ENCODE measurements at regions not wholly inside any gene's neighbourhood (a gene's known extent, or its start where the extent isn't known, plus 50 kb on each side); places are given as distances from the start of the nearest gene placed in this dataset.

- no peaks in the 10 kb centered on the region for H3K9me3 ChIP-seq (ENCODE audit: control insufficient read depth, low read depth, low read length)
- H2BK120ac ChIP-seq (ENCODE audit: low read depth, low read length, poor library complexity, severe bottlenecking), result no peak overlapping the region
- no peaks in the 10 kb centered on the region for H4K20me1 ChIP-seq (ENCODE audit: control insufficient read depth, insufficient read depth, insufficient read length)
- H3K9me3 Mint-ChIP-seq, result no peaks in the 10 kb centered on the region; a peak in 2 of 5 replicates
- H2BK12ac ChIP-seq (ENCODE audit: insufficient read length, low read depth, low read length), result no peak overlapping the region
- H4K5ac ChIP-seq (ENCODE audit: insufficient read length, low read depth, low read length), result no peak overlapping the region
- peaks cover 0 to 7% (median 3%) of the 10 kb centered on the region in 3 experiments; a peak in 2 of 7 replicates for H3K36me3 Mint-ChIP-seq (ENCODE audit: insufficient read depth in 1 of 3, low read depth in 3 of 3)
- H3K4me3 Mint-ChIP-seq, result no peak overlapping the region
- H3K14ac ChIP-seq (ENCODE audit: insufficient read depth, low read length), result no peak overlapping the region
- no peaks in the 10 kb centered on the region for H3K4me1 Mint-ChIP-seq
- no peak overlapping the region for H4K8ac ChIP-seq (replicated peaks; ENCODE audit: insufficient read length, low read depth, low read length)
- no peak overlapping the region for H2AK5ac ChIP-seq (ENCODE audit: insufficient read length, low read length)
- H2BK5ac ChIP-seq (ENCODE audit: insufficient read length, low read length), result no peak overlapping the region
- no peak overlapping the region for H3K9ac ChIP-seq (ENCODE audit: extremely low read depth, insufficient read length, low read length)
- no CpG with 5 or more reads among the region's 6 CpGs for WGBS (ENCODE audit: extremely low coverage, insufficient read length, low lambda C conversion rate)
- no peak overlapping the region for H3K4ac ChIP-seq (ENCODE audit: low read depth, low read length)
- H3K27me3 Mint-ChIP-seq (ENCODE audit: low read depth), result no peaks in the 10 kb centered on the region
- H3K23ac ChIP-seq (ENCODE audit: insufficient read length, low read depth, low read length), result no peak overlapping the region
- H2AFZ ChIP-seq (ENCODE audit: low read length), result no peak overlapping the region
- no peak overlapping the region for H3K27ac ChIP-seq (ENCODE audit: insufficient read length, low read depth, low read length)
- H3K4me1 ChIP-seq (ENCODE audit: insufficient read depth, low read length), result no peaks in the 10 kb centered on the region
- H4K91ac ChIP-seq (ENCODE audit: insufficient read length, low read depth, low read length), result no peak overlapping the region
- H3K27ac Mint-ChIP-seq, result no peak overlapping the region
- peak; percentile 38; the same call in 2 of the 3 replicates for TF ChIP-seq CTCF (conservative IDR thresholded peaks at IDR 0.05)
- no peaks in the 10 kb centered on the region for H3K79me2 ChIP-seq (ENCODE audit: insufficient read depth, low read length)
- no peaks in the 10 kb centered on the region for H3K27me3 ChIP-seq (ENCODE audit: insufficient read depth, low read length)
- no peak overlapping the region for H3K56ac ChIP-seq (ENCODE audit: insufficient read length, low read depth, low read length)
- no peak overlapping the region for H2BK20ac ChIP-seq (ENCODE audit: low read depth, low read length, poor library complexity, severe bottlenecking)
- no peak overlapping the region for H2BK15ac ChIP-seq (ENCODE audit: low read depth, low read length)
- peak; percentile 71 for DNase-seq
- no peak overlapping the region for H3T11ph ChIP-seq (ENCODE audit: low read length)
- no peaks in the 10 kb centered on the region for H3K23me2 ChIP-seq (ENCODE audit: insufficient read length, low read depth, low read length, poor library complexity, severe bottlenecking)
- no peak overlapping the region for H3K18ac ChIP-seq (ENCODE audit: insufficient read length, low read depth, low read length)
- no peaks in the 10 kb centered on the region for H3K79me1 ChIP-seq (ENCODE audit: insufficient read depth, low read depth, low read length, poor library complexity, severe bottlenecking)
- no peak overlapping the region for H3K4me2 ChIP-seq (ENCODE audit: insufficient read depth, insufficient read length, low read length)
Observed at GRCh38 chr6:100968949-100969348, 87.8 kb upstream of the ASCC3 start.

Measured in H9 (cell line).